AG09319 (cell line): ENCODE measurements at regions not wholly inside any gene's neighbourhood (a gene's known extent, or its start where the extent isn't known, plus 50 kb on each side); places are given as distances from the start of the nearest gene placed in this dataset.

Experiments
- DNase-seq: peaks from one replicate; pipeline ENCODE4 v3.0.0-alpha.2; 2010; ENCODE audit warnings: low read depth; ENCODE audit errors: extremely low read depth
- CTCF ChIP-seq: IDR thresholded peaks from 2 replicates; pipeline ENCODE4 v1.5.1; 2011; ENCODE audit warnings: low read depth, mild to moderate bottlenecking, inconsistent platforms, low read length, moderate library complexity

GRCh38 chr13:107824635-107825034 is 390.7 kb downstream of the LIG4 start:
- no peak for DNase-seq
- no peak for TF ChIP-seq CTCF

- TF ChIP-seq CTCF, result no peak
- no peak for DNase-seq
These were observed 393.3 kb downstream of the LIG4 start for GRCh38 chr13:107822006-107822405.

- DNase-seq, result no peak
- no peak for TF ChIP-seq CTCF
These were observed 393.8 kb downstream of the LIG4 start for GRCh38 chr13:107821492-107821891.

- no peak for DNase-seq
- no peak for TF ChIP-seq CTCF
These were observed 396.3 kb downstream of the LIG4 start for GRCh38 chr13:107819071-107819470.

- no peak for DNase-seq
- no peak for TF ChIP-seq CTCF
These were observed 397.6 kb downstream of the LIG4 start for GRCh38 chr13:107817647-107818287.

- DNase-seq, result no peak
- no peak for TF ChIP-seq CTCF
These were observed 403.3 kb downstream of the LIG4 start for GRCh38 chr13:107812014-107812412.

GRCh38 chr13:107811233-107812013 is 403.9 kb downstream of the LIG4 start:
- no peak for DNase-seq
- no peak for TF ChIP-seq CTCF
